Liver (tissue), 3 donors: ENCODE measurements at regions not wholly inside any gene's neighbourhood (a gene's known extent, or its start where the extent isn't known, plus 50 kb on each side); places are given as distances from the start of the nearest gene placed in this dataset.

ENCODE experiments used
- ATF3 ChIP-seq: IDR thresholded peaks from 2 replicates; pipeline ENCODE4 v1.6.1; 2016; ENCODE audit warnings: antibody characterized with exemption
- EGR1 ChIP-seq, 2 donors: IDR thresholded peaks; 2 replicates each; pipeline ENCODE4 v1.6.1; 2016 to 2018; ENCODE audit warnings: antibody characterized with exemption in 2 of 2, low read depth in 2 of 2
- HNF4A ChIP-seq, 2 donors: conservative IDR thresholded peaks; 2 replicates each; pipeline ENCODE4 v1.6.1; 2016; ENCODE audit warnings: antibody characterized with exemption in 2 of 2, mild to moderate bottlenecking in 2 of 2
- JUND ChIP-seq, 2 donors: IDR thresholded peaks; 2 replicates each; pipeline ENCODE4 v1.6.1; 2016; ENCODE audit warnings: antibody characterized with exemption in 2 of 2
- NR2F2 ChIP-seq: IDR thresholded peaks from 2 replicates; pipeline ENCODE4 v1.6.1; 2016; ENCODE audit warnings: antibody characterized with exemption
- SP1 ChIP-seq: IDR thresholded peaks from 2 replicates; pipeline ENCODE4 v1.6.1; 2018; ENCODE audit warnings: antibody characterized with exemption, mild to moderate bottlenecking
- TAF1 ChIP-seq: conservative IDR thresholded peaks from 2 replicates; pipeline ENCODE4 v1.6.1; 2016; ENCODE audit warnings: antibody characterized with exemption, mild to moderate bottlenecking
- YY1 ChIP-seq: IDR thresholded peaks from 2 replicates; pipeline ENCODE4 v1.6.1; 2016; ENCODE audit warnings: antibody characterized with exemption, mild to moderate bottlenecking
- TF ChIP-seq, protein P1 (sequence below): fragments of 150-350 bp; IDR thresholded peaks from 2 replicates; pipeline ENCODE4 v1.5.1; 2017; ENCODE audit warnings: improper control_type of control experiment, low read depth, low read length; ENCODE audit not compliant: missing input control
- TF ChIP-seq, protein P2 (sequence below): IDR thresholded peaks from 2 replicates; pipeline ENCODE4 v1.6.1; 2016; ENCODE audit warnings: antibody characterized with exemption
- TF ChIP-seq, protein P3 (sequence below): IDR thresholded peaks from 2 replicates; pipeline ENCODE4 v1.6.1; 2016; ENCODE audit warnings: antibody characterized with exemption, mild to moderate bottlenecking
- donor health status: healthy.
- donor health status: healthy.

GRCh38 chr5:15326471-15326870 lies 173.5 kb upstream of the FBXL7 start:
- no peak for TF ChIP-seq HNF4A (conservative IDR thresholded peaks at IDR 0.05)
- TF ChIP-seq, protein P1, sequence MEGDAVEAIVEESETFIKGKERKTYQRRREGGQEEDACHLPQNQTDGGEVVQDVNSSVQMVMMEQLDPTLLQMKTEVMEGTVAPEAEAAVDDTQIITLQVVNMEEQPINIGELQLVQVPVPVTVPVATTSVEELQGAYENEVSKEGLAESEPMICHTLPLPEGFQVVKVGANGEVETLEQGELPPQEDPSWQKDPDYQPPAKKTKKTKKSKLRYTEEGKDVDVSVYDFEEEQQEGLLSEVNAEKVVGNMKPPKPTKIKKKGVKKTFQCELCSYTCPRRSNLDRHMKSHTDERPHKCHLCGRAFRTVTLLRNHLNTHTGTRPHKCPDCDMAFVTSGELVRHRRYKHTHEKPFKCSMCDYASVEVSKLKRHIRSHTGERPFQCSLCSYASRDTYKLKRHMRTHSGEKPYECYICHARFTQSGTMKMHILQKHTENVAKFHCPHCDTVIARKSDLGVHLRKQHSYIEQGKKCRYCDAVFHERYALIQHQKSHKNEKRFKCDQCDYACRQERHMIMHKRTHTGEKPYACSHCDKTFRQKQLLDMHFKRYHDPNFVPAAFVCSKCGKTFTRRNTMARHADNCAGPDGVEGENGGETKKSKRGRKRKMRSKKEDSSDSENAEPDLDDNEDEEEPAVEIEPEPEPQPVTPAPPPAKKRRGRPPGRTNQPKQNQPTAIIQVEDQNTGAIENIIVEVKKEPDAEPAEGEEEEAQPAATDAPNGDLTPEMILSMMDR, result no peak
- TF ChIP-seq YY1, result no peak
- TF ChIP-seq SP1, result no peak
- TF ChIP-seq, protein P2, sequence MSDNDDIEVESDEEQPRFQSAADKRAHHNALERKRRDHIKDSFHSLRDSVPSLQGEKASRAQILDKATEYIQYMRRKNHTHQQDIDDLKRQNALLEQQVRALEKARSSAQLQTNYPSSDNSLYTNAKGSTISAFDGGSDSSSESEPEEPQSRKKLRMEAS, result no peak
- TF ChIP-seq, protein P3, sequence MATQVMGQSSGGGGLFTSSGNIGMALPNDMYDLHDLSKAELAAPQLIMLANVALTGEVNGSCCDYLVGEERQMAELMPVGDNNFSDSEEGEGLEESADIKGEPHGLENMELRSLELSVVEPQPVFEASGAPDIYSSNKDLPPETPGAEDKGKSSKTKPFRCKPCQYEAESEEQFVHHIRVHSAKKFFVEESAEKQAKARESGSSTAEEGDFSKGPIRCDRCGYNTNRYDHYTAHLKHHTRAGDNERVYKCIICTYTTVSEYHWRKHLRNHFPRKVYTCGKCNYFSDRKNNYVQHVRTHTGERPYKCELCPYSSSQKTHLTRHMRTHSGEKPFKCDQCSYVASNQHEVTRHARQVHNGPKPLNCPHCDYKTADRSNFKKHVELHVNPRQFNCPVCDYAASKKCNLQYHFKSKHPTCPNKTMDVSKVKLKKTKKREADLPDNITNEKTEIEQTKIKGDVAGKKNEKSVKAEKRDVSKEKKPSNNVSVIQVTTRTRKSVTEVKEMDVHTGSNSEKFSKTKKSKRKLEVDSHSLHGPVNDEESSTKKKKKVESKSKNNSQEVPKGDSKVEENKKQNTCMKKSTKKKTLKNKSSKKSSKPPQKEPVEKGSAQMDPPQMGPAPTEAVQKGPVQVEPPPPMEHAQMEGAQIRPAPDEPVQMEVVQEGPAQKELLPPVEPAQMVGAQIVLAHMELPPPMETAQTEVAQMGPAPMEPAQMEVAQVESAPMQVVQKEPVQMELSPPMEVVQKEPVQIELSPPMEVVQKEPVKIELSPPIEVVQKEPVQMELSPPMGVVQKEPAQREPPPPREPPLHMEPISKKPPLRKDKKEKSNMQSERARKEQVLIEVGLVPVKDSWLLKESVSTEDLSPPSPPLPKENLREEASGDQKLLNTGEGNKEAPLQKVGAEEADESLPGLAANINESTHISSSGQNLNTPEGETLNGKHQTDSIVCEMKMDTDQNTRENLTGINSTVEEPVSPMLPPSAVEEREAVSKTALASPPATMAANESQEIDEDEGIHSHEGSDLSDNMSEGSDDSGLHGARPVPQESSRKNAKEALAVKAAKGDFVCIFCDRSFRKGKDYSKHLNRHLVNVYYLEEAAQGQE, result no peak
- no peak for TF ChIP-seq ATF3
- TF ChIP-seq EGR1 (IDR thresholded peaks at IDR 0.05; ENCODE audit: low read depth in 2 of 2), result no peak
- no peak for TF ChIP-seq JUND (IDR thresholded peaks at IDR 0.05)
- no peak for TF ChIP-seq NR2F2
- no peak for TF ChIP-seq TAF1
